ENCODE measurements at regions not wholly inside any gene's neighbourhood (a gene's known extent, or its start where the extent isn't known, plus 50 kb on each side); places are given as distances from the start of the nearest gene placed in this dataset.

- TF ChIP-seq CTCF (IDR thresholded peaks at IDR 0.05) = no peak
- TF ChIP-seq POLR2A (IDR thresholded peaks at IDR 0.05) = no peak
Observed at GRCh38 chr18:51726614-51727013, 529.1 kb upstream of the MEX3C start.

Data from body of pancreas (tissue), 4 donors.